ENCODE measurements at regions not wholly inside any gene's neighbourhood (a gene's known extent, or its start where the extent isn't known, plus 50 kb on each side); places are given as distances from the start of the nearest gene placed in this dataset.

- DNase-seq = no peak
Observed at GRCh38 chr1:192713921-192714320, 78.0 kb downstream of the RGS13 start.

- DNase-seq = no peak
Observed at GRCh38 chr1:192724670-192725069, 84.2 kb upstream of the RGS2 start.

- no peak for DNase-seq
Observed at GRCh38 chr1:192726820-192727504, 81.9 kb upstream of the RGS2 start.

- no peak for DNase-seq
Observed at GRCh38 chr1:192729500-192729899, 79.3 kb upstream of the RGS2 start.

- no peak for DNase-seq
Observed at GRCh38 chr1:192730198-192730597, 78.6 kb upstream of the RGS2 start.

- DNase-seq = peak; percentile 53
Observed at GRCh38 chr1:192732787-192733186, 76.1 kb upstream of the RGS2 start.

- DNase-seq = no peak
Observed at GRCh38 chr1:192735298-192735915, 73.4 kb upstream of the RGS2 start.

- no peak for DNase-seq
Observed at GRCh38 chr1:192737306-192737705, 71.5 kb upstream of the RGS2 start.

- no peak for DNase-seq
Observed at GRCh38 chr1:192739476-192740184, 69.2 kb upstream of the RGS2 start.

GRCh38 chr1:192740214-192740613 is 68.6 kb upstream of the RGS2 start:
- DNase-seq = no peak

GRCh38 chr1:192741095-192741494 is 67.7 kb upstream of the RGS2 start:
- no peak for DNase-seq

GRCh38 chr1:192747301-192747700 is 61.5 kb upstream of the RGS2 start:
- DNase-seq = no peak

- DNase-seq = peak; percentile 54
Observed at GRCh38 chr1:192747943-192748342, 60.9 kb upstream of the RGS2 start.

GRCh38 chr1:192749349-192749748 is 59.5 kb upstream of the RGS2 start:
- DNase-seq = no peak

- DNase-seq = no peak
Observed at GRCh38 chr1:192751260-192751659, 57.6 kb upstream of the RGS2 start.

- DNase-seq = no peak
Observed at GRCh38 chr1:192756314-192756713, 52.5 kb upstream of the RGS2 start.

- no peak for DNase-seq
Observed at GRCh38 chr1:192756847-192757246, 52.0 kb upstream of the RGS2 start.

- no peak for DNase-seq
Observed at GRCh38 chr1:192758492-192758891, 50.3 kb upstream of the RGS2 start.
